ENCODE measurements at regions not wholly inside any gene's neighbourhood (a gene's known extent, or its start where the extent isn't known, plus 50 kb on each side); places are given as distances from the start of the nearest gene placed in this dataset.

DNA sequence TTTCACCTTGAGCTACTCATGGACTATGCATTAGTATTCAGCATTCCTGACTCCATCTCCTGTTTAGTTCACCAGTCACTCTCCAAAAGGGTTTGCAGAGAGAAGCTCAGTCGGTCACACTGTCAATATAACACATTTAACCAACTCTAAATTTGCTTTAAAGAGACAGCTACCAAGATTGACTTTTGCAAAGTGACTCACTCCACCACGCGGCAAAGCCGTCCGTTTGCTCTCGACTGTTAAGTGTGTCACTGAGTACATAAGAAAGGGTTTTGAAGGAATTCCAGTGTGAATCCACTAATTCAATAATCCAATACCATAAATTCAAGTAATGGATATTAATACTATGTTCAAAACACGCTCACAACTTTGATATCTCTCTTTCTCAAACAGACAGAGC lies 1006.7 kb upstream of the NR2F2 start:
- TF ChIP-seq, protein P1, sequence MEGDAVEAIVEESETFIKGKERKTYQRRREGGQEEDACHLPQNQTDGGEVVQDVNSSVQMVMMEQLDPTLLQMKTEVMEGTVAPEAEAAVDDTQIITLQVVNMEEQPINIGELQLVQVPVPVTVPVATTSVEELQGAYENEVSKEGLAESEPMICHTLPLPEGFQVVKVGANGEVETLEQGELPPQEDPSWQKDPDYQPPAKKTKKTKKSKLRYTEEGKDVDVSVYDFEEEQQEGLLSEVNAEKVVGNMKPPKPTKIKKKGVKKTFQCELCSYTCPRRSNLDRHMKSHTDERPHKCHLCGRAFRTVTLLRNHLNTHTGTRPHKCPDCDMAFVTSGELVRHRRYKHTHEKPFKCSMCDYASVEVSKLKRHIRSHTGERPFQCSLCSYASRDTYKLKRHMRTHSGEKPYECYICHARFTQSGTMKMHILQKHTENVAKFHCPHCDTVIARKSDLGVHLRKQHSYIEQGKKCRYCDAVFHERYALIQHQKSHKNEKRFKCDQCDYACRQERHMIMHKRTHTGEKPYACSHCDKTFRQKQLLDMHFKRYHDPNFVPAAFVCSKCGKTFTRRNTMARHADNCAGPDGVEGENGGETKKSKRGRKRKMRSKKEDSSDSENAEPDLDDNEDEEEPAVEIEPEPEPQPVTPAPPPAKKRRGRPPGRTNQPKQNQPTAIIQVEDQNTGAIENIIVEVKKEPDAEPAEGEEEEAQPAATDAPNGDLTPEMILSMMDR (conservative IDR thresholded peaks at IDR 0.05; ENCODE audit: low read depth in 2 of 2) = no peak
- TF ChIP-seq NANOG (IDR thresholded peaks at IDR 0.05; ENCODE audit: borderline replicate concordance) (no peak), POLR2AphosphoS5 (IDR thresholded peaks at IDR 0.05; ENCODE audit: low read depth) (no peak), EZH2 (IDR thresholded peaks at IDR 0.05; ENCODE audit: low read depth, unreplicated experiment) (no peak), EZH2phosphoT487 (IDR thresholded peaks at IDR 0.05; ENCODE audit: unreplicated experiment) (no peak), CREB1 (CRISPR knock-in tag; IDR thresholded peaks at IDR 0.05; ENCODE audit: low read depth) (no peak), STAT1 (IDR thresholded peaks at IDR 0.05; ENCODE audit: unreplicated experiment) (no peak), ZNF331 (CRISPR knock-in tag; IDR thresholded peaks at IDR 0.05; ENCODE audit: low read depth) (no peak)
- TF ChIP-seq, protein P2, sequence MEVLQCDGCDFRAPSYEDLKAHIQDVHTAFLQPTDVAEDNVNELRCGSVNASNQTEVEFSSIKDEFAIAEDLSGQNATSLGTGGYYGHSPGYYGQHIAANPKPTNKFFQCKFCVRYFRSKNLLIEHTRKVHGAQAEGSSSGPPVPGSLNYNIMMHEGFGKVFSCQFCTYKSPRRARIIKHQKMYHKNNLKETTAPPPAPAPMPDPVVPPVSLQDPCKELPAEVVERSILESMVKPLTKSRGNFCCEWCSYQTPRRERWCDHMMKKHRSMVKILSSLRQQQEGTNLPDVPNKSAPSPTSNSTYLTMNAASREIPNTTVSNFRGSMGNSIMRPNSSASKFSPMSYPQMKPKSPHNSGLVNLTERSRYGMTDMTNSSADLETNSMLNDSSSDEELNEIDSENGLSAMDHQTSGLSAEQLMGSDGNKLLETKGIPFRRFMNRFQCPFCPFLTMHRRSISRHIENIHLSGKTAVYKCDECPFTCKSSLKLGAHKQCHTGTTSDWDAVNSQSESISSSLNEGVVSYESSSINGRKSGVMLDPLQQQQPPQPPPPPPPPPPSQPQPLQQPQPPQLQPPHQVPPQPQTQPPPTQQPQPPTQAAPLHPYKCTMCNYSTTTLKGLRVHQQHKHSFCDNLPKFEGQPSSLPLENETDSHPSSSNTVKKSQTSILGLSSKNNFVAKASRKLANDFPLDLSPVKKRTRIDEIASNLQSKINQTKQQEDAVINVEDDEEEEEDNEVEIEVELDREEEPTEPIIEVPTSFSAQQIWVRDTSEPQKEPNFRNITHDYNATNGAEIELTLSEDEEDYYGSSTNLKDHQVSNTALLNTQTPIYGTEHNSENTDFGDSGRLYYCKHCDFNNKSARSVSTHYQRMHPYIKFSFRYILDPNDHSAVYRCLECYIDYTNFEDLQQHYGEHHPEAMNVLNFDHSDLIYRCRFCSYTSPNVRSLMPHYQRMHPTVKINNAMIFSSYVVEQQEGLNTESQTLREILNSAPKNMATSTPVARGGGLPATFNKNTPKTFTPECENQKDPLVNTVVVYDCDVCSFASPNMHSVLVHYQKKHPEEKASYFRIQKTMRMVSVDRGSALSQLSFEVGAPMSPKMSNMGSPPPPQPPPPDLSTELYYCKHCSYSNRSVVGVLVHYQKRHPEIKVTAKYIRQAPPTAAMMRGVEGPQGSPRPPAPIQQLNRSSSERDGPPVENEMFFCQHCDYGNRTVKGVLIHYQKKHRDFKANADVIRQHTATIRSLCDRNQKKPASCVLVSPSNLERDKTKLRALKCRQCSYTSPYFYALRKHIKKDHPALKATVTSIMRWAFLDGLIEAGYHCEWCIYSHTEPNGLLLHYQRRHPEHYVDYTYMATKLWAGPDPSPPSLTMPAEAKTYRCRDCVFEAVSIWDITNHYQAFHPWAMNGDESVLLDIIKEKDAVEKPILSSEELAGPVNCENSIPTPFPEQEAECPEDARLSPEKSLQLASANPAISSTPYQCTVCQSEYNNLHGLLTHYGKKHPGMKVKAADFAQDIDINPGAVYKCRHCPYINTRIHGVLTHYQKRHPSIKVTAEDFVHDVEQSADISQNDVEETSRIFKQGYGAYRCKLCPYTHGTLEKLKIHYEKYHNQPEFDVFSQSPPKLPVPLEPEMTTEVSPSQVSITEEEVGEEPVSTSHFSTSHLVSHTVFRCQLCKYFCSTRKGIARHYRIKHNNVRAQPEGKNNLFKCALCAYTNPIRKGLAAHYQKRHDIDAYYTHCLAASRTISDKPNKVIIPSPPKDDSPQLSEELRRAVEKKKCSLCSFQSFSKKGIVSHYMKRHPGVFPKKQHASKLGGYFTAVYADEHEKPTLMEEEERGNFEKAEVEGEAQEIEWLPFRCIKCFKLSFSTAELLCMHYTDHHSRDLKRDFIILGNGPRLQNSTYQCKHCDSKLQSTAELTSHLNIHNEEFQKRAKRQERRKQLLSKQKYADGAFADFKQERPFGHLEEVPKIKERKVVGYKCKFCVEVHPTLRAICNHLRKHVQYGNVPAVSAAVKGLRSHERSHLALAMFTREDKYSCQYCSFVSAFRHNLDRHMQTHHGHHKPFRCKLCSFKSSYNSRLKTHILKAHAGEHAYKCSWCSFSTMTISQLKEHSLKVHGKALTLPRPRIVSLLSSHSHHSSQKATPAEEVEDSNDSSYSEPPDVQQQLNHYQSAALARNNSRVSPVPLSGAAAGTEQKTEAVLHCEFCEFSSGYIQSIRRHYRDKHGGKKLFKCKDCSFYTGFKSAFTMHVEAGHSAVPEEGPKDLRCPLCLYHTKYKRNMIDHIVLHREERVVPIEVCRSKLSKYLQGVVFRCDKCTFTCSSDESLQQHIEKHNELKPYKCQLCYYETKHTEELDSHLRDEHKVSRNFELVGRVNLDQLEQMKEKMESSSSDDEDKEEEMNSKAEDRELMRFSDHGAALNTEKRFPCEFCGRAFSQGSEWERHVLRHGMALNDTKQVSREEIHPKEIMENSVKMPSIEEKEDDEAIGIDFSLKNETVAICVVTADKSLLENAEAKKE (CRISPR knock-in tag; IDR thresholded peaks at IDR 0.05) = no peak
- TF ChIP-seq, protein P3, sequence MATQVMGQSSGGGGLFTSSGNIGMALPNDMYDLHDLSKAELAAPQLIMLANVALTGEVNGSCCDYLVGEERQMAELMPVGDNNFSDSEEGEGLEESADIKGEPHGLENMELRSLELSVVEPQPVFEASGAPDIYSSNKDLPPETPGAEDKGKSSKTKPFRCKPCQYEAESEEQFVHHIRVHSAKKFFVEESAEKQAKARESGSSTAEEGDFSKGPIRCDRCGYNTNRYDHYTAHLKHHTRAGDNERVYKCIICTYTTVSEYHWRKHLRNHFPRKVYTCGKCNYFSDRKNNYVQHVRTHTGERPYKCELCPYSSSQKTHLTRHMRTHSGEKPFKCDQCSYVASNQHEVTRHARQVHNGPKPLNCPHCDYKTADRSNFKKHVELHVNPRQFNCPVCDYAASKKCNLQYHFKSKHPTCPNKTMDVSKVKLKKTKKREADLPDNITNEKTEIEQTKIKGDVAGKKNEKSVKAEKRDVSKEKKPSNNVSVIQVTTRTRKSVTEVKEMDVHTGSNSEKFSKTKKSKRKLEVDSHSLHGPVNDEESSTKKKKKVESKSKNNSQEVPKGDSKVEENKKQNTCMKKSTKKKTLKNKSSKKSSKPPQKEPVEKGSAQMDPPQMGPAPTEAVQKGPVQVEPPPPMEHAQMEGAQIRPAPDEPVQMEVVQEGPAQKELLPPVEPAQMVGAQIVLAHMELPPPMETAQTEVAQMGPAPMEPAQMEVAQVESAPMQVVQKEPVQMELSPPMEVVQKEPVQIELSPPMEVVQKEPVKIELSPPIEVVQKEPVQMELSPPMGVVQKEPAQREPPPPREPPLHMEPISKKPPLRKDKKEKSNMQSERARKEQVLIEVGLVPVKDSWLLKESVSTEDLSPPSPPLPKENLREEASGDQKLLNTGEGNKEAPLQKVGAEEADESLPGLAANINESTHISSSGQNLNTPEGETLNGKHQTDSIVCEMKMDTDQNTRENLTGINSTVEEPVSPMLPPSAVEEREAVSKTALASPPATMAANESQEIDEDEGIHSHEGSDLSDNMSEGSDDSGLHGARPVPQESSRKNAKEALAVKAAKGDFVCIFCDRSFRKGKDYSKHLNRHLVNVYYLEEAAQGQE (IDR thresholded peaks at IDR 0.05; ENCODE audit: unreplicated experiment) = no peak
